ENCODE measurements at regions not wholly inside any gene's neighbourhood (a gene's known extent, or its start where the extent isn't known, plus 50 kb on each side); places are given as distances from the start of the nearest gene placed in this dataset.

GRCh38 chr1:102615896-102616295, 492.4 kb downstream of the COL11A1 start:
- TF ChIP-seq POLR2A (IDR thresholded peaks at IDR 0.05) (no peak), CTCF (IDR thresholded peaks at IDR 0.05) (no peak)

Data from body of pancreas (tissue), 4 donors.